ENCODE measurements at regions not wholly inside any gene's neighbourhood (a gene's known extent, or its start where the extent isn't known, plus 50 kb on each side); places are given as distances from the start of the nearest gene placed in this dataset.

DNA sequence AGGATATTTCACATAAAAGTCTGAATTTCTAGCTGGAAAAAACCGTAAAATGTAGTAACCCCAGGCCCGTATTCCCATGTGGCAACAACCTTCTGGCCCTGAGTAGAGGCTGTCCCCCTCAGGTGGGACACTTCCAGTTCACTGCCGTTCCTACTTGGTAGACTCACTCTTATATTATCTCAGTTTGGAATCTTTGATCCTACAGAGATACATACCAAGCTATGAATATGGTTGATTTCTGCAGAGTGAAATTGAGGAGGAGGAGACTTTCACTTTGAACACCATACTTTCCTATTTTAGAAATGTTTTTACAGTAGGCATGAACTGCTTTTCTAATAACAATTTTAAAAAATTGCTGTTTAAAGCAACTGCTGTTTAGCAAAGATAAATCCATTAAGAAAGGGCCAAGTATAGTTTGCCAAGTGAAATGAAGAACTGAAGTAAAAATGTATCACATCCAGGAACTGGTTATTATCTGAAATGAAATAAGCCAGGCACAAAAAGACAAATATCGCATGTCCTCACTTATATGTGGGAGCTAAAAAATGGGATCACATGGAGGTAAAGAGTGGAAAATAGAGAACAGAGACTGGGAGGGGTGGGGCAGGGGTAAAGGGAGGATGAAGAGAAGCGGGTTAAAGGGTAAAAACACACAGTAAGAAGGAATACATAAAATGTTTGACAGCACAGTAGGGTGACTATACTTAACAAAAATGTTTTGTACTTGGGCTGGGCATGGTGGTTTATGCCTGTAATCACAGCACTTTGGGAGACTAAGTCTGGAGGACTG is 92.8 kb upstream of the METAP2 start:
- TF ChIP-seq, protein P1, sequence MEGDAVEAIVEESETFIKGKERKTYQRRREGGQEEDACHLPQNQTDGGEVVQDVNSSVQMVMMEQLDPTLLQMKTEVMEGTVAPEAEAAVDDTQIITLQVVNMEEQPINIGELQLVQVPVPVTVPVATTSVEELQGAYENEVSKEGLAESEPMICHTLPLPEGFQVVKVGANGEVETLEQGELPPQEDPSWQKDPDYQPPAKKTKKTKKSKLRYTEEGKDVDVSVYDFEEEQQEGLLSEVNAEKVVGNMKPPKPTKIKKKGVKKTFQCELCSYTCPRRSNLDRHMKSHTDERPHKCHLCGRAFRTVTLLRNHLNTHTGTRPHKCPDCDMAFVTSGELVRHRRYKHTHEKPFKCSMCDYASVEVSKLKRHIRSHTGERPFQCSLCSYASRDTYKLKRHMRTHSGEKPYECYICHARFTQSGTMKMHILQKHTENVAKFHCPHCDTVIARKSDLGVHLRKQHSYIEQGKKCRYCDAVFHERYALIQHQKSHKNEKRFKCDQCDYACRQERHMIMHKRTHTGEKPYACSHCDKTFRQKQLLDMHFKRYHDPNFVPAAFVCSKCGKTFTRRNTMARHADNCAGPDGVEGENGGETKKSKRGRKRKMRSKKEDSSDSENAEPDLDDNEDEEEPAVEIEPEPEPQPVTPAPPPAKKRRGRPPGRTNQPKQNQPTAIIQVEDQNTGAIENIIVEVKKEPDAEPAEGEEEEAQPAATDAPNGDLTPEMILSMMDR (IDR thresholded peaks at IDR 0.05) = no peak
- TF ChIP-seq EP300 (IDR thresholded peaks at IDR 0.05; ENCODE audit: low read depth) (peak; percentile 16), POLR2A (IDR thresholded peaks at IDR 0.05) (no peak)

Data from transverse colon (tissue), 3 donors.